Endodermal cell (in vitro differentiated cells): ENCODE measurements at regions not wholly inside any gene's neighbourhood (a gene's known extent, or its start where the extent isn't known, plus 50 kb on each side); places are given as distances from the start of the nearest gene placed in this dataset.

Experiments used
- DNase-seq: peaks from one replicate; pipeline ENCODE4 v3.0.0-alpha.2; 2017
- H3K27ac ChIP-seq: 2 replicates; pipeline ENCODE4 v1.5.1; 2013; ENCODE audit warnings: mild to moderate bottlenecking, low read depth, low read length, moderate library complexity
- H3K27me3 ChIP-seq: 2 replicates; pipeline ENCODE4 v1.6.1; 2013; ENCODE audit warnings: mild to moderate bottlenecking, low read length, moderate library complexity; ENCODE audit not compliant: insufficient read depth, control insufficient read depth, poor library complexity, severe bottlenecking
- H3K36me3 ChIP-seq: 2 replicates; pipeline ENCODE4 v1.7.0; 2013; ENCODE audit warnings: mild to moderate bottlenecking, low read length, moderate library complexity; ENCODE audit not compliant: control insufficient read depth, insufficient read depth
- H3K4me1 ChIP-seq: one replicate; pipeline ENCODE4 v1.7.0; 2013; ENCODE audit warnings: low read length; ENCODE audit not compliant: control insufficient read depth, insufficient read depth
- H3K4me3 ChIP-seq: 2 replicates; pipeline ENCODE4 v1.5.1; 2013; ENCODE audit warnings: mild to moderate bottlenecking, low read length, moderate library complexity
- H3K9ac ChIP-seq: 2 replicates; pipeline ENCODE4 v1.6.1; 2013; ENCODE audit warnings: mild to moderate bottlenecking, low read length, moderate library complexity; ENCODE audit not compliant: poor library complexity, severe bottlenecking; ENCODE audit errors: extremely low read depth
- H3K9me3 ChIP-seq: 2 replicates; pipeline ENCODE4 v1.6.1; 2013; ENCODE audit warnings: mild to moderate bottlenecking, low read length, moderate library complexity; ENCODE audit not compliant: control insufficient read depth
- H3K27ac Mint-ChIP-seq: 2 replicates; pipeline ENCODE4 v1.8.0; 2020; ENCODE audit warnings: mixed read lengths
- H3K27me3 Mint-ChIP-seq: 2 replicates; pipeline ENCODE4 v1.8.0; 2021; ENCODE audit warnings: mild to moderate bottlenecking, mixed read lengths; ENCODE audit not compliant: insufficient read depth
- H3K36me3 Mint-ChIP-seq: 2 replicates; pipeline ENCODE4 v1.8.0; 2020; ENCODE audit warnings: low read depth, mixed read lengths
- H3K4me1 Mint-ChIP-seq: 2 replicates; pipeline ENCODE4 v1.8.0; 2020; ENCODE audit warnings: mixed read lengths
- H3K4me3 Mint-ChIP-seq: 2 replicates; pipeline ENCODE4 v1.8.0; 2020; ENCODE audit warnings: mild to moderate bottlenecking, moderate library complexity, mixed read lengths
- H3K9me3 Mint-ChIP-seq: 2 replicates; pipeline ENCODE4 v1.8.0; 2020; ENCODE audit warnings: mild to moderate bottlenecking, mixed read lengths
- WGBS, 2 experiments: methylation state at CpG; one replicate each; pipeline versions ENCODE4 v1.1.5 to v1.1.7; 2013; ENCODE audit warnings: missing lambda C conversion rate in 2 of 2, mixed read lengths in 1 of 2; ENCODE audit not compliant: insufficient coverage in 1 of 2, insufficient read length in 1 of 2; 5-methylcytosine and 5-hydroxymethylcytosine counted together
- TF ChIP-seq, protein P1 (sequence below): fragments of 200-600 bp; sonication (generic); conservative IDR thresholded peaks from 2 replicates; pipeline ENCODE4 v1.5.0; 2021; ENCODE audit warnings: antibody characterized with exemption, mild to moderate bottlenecking

DNA sequence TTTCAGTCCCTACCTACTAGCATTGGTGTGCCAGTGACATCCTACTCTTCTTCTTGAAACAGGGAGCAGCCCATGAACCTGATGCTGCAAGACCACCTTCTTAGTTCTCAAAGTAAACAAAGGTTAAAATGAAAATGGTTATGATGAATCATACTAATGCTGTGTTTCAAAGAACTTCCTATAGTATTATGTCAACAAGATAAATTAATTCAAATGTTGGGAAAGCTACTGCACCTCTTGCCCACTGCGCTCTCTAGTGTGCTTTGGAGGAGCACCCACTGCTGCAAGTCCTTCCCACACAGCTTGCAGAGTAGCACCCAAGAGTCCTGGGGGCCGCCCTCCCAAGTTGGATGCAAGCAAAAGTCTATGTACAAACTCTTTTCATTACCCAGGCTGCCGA lies 81.1 kb downstream of the CD200R1L start:
- no peak overlapping the region for H3K27ac ChIP-seq
- Mint-ChIP-seq H3K36me3 (no peaks in the 10 kb centered on the region), H3K9me3 (no peaks in the 10 kb centered on the region), H3K4me3 (no peak overlapping the region), H3K4me1 (no peaks in the 10 kb centered on the region), H3K27me3 (no peaks in the 10 kb centered on the region), H3K27ac (no peak overlapping the region)
- TF ChIP-seq, protein P1, sequence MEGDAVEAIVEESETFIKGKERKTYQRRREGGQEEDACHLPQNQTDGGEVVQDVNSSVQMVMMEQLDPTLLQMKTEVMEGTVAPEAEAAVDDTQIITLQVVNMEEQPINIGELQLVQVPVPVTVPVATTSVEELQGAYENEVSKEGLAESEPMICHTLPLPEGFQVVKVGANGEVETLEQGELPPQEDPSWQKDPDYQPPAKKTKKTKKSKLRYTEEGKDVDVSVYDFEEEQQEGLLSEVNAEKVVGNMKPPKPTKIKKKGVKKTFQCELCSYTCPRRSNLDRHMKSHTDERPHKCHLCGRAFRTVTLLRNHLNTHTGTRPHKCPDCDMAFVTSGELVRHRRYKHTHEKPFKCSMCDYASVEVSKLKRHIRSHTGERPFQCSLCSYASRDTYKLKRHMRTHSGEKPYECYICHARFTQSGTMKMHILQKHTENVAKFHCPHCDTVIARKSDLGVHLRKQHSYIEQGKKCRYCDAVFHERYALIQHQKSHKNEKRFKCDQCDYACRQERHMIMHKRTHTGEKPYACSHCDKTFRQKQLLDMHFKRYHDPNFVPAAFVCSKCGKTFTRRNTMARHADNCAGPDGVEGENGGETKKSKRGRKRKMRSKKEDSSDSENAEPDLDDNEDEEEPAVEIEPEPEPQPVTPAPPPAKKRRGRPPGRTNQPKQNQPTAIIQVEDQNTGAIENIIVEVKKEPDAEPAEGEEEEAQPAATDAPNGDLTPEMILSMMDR = no peak
- no peak overlapping the region for H3K9ac ChIP-seq
- no peaks in the 10 kb centered on the region for H3K27me3 ChIP-seq
- no peaks in the 10 kb centered on the region for H3K9me3 ChIP-seq
- H3K4me1 ChIP-seq = no peaks in the 10 kb centered on the region
- no peak for DNase-seq
- no peak overlapping the region for H3K4me3 ChIP-seq
- H3K36me3 ChIP-seq = no peaks in the 10 kb centered on the region
- whole genome bisulfite sequencing, 2 experiments = 77 to 100% methylated on average over 1 to 3 of the region's 3 CpGs

- WGBS, 2 experiments = 96 to 100% methylated on average over 1 to 3 of the region's 3 CpGs
- H3K4me1 Mint-ChIP-seq = no peaks in the 10 kb centered on the region
Observed at GRCh38 chr3:112763258-112763657, 83.4 kb downstream of the CD200R1L start.

DNA sequence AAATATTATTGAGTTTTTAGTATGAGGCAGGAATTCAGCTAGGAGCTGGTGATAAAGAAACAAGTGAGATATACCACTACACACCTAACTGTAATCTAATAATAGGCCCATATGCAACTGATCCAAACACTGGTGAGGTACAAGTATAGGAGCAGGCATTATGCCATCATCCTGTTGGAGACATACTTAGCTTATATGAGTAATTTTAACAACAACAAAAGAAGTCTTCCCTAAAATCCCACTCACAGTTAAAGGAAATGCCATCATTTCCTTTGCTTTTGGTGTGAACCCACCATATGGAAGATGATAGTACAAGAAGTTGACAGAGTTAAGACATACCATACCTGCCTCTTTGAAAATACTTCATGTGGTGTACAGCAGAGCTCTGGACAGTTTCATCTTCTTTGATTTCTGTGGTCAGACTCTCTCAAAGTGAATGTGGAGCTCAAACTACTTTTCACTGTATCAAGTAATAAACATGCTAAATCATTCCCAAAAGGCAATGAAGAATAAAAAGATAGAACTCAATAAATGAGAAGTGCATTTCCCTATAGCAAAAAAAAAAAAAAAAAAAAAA lies 85.5 kb downstream of the CD200R1L start:
- H3K9me3 Mint-ChIP-seq = peaks cover 15% of the 10 kb centered on the region
- H3K27me3 Mint-ChIP-seq = no peaks in the 10 kb centered on the region
- Histone ChIP-seq H3K9me3 (peaks cover 23% of the 10 kb centered on the region), H3K4me1 (no peaks in the 10 kb centered on the region), H3K4me3 (no peak overlapping the region), H3K27ac (no peak overlapping the region), H3K9ac (no peak overlapping the region), H3K36me3 (no peaks in the 10 kb centered on the region), H3K27me3 (no peaks in the 10 kb centered on the region)
- TF ChIP-seq, protein P1 = no peak
- H3K4me3 Mint-ChIP-seq = no peak overlapping the region
- DNase-seq = no peak
- H3K27ac Mint-ChIP-seq = no peak overlapping the region
- no peaks in the 10 kb centered on the region for H3K4me1 Mint-ChIP-seq
- H3K36me3 Mint-ChIP-seq = no peaks in the 10 kb centered on the region

More at GRCh38 chr3:112763258-112763657, 83.4 kb downstream of the CD200R1L start:
- no peaks in the 10 kb centered on the region for H3K9me3 Mint-ChIP-seq
- no peak for DNase-seq
- peaks cover 2% of the 10 kb centered on the region for H3K9me3 ChIP-seq
- H3K36me3 Mint-ChIP-seq = no peaks in the 10 kb centered on the region
- TF ChIP-seq, protein P1 = no peak
- no peak overlapping the region for H3K27ac ChIP-seq
- no peak overlapping the region for H3K4me3 ChIP-seq
- no peak overlapping the region for H3K27ac Mint-ChIP-seq
- no peaks in the 10 kb centered on the region for H3K36me3 ChIP-seq
- no peak overlapping the region for H3K4me3 Mint-ChIP-seq
- H3K27me3 Mint-ChIP-seq = no peaks in the 10 kb centered on the region
- no peaks in the 10 kb centered on the region for H3K27me3 ChIP-seq
- no peak overlapping the region for H3K9ac ChIP-seq
- H3K4me1 ChIP-seq = no peaks in the 10 kb centered on the region
